Choroid plexus epithelial cell (primary cell): ENCODE measurements at regions not wholly inside any gene's neighbourhood (a gene's known extent, or its start where the extent isn't known, plus 50 kb on each side); places are given as distances from the start of the nearest gene placed in this dataset.

Experiments used
- DNase-seq: peaks from one replicate; pipeline ENCODE4 v3.0.0-alpha.2; 2010; ENCODE audit warnings: low read depth
- H3K4me3 ChIP-seq: 2 replicates; pipeline ENCODE4 v1.5.1; 2011; ENCODE audit warnings: low read depth, mild to moderate bottlenecking, control low read depth, low read length, moderate library complexity
- TF ChIP-seq, protein P1 (sequence below): conservative IDR thresholded peaks from 2 replicates; pipeline ENCODE4 v1.5.1; 2011; ENCODE audit warnings: low read depth, mild to moderate bottlenecking, control low read depth, inconsistent platforms, low read length, moderate library complexity

DNA sequence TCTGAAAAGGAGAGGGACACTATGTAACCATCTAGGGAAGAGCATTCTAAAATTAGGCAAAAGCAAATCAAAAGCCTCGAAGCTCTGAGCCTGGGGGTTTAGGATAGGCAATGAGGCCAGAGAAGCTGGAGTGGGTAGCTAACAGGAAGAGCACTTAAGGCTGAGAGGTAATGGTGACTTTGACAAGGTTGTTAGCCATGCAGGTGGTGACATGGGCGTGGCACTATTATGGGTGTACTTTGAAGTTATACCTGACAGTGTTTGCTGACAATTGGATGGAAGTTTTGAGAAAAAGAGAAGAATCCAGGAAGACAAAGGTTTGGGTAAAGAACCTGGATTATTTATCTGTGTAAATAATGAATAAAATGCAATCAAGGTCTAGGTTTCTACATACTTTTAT lies 383.0 kb upstream of the SEMA3C start:
- TF ChIP-seq, protein P1, sequence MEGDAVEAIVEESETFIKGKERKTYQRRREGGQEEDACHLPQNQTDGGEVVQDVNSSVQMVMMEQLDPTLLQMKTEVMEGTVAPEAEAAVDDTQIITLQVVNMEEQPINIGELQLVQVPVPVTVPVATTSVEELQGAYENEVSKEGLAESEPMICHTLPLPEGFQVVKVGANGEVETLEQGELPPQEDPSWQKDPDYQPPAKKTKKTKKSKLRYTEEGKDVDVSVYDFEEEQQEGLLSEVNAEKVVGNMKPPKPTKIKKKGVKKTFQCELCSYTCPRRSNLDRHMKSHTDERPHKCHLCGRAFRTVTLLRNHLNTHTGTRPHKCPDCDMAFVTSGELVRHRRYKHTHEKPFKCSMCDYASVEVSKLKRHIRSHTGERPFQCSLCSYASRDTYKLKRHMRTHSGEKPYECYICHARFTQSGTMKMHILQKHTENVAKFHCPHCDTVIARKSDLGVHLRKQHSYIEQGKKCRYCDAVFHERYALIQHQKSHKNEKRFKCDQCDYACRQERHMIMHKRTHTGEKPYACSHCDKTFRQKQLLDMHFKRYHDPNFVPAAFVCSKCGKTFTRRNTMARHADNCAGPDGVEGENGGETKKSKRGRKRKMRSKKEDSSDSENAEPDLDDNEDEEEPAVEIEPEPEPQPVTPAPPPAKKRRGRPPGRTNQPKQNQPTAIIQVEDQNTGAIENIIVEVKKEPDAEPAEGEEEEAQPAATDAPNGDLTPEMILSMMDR = no peak
- DNase-seq = no peak
- H3K4me3 ChIP-seq = no peak overlapping the region

- no peak overlapping the region for H3K4me3 ChIP-seq
- no peak for DNase-seq
- TF ChIP-seq, protein P1 = no peak
Observed at GRCh38 chr7:81300753-81301152, 381.9 kb upstream of the SEMA3C start.

DNA sequence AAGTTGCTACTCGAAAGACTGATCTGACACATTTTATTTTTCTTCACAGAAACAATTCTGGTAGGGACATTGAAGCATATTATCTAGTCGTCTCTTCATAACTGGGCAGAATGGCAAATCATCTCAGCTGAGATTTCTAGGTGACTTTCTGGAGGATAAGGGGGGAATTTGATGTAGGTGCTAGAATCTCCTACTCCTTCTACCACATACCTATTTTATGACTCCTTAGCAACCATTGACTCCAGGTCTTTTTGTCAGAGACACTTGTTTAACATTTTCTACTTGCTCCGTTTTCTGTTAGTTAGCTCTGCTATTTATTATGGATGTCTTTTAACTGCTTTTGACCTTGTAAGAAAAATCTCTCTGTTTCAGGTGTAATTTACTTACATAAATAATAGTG lies 380.9 kb upstream of the SEMA3C start:
- DNase-seq = peak; percentile 40
- TF ChIP-seq, protein P1 = no peak
- no peak overlapping the region for H3K4me3 ChIP-seq

GRCh38 chr7:81298951-81299666 lies 380.3 kb upstream of the SEMA3C start:
- TF ChIP-seq, protein P1 = no peak
- H3K4me3 ChIP-seq = no peak overlapping the region
- DNase-seq = peak; percentile 99

DNA sequence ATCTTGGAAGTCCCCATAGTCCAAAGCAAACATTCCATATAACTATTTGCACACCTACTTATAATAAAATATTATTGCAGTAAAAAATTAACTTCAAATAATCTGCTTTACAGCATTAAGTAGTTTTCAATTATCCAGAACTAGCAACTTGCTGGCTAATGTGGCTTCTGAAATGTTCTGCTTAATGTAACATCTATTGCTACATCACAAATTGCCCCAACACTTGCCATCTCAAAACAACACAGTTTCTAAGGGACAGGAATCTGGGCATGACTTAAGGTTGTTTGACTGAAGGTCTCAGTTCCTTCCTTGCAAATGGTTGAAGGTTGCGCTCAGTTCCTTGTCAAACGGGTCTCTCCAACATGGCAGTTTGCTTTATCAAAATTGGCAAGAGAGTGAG lies 378.5 kb upstream of the SEMA3C start:
- no peak for DNase-seq
- no peak overlapping the region for H3K4me3 ChIP-seq
- TF ChIP-seq, protein P1 = no peak

DNA sequence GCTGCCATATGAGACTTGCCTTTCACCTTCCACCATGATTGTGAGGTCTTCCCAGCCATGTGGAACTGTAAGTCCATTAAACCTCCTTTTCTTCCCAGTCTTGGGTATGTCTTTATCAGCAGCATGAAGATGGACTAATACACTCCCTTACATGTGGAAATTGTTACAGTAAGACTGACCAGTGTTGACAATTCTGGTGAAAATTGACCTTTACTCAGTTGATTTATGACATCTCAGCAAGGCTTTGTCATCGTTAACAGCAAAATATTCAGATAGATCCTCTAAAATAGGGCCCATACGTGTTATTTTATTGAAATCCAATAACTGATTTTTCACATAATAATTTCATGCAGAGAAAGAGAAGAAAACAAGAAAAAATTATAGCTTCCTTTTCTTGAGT lies 377.9 kb upstream of the SEMA3C start:
- TF ChIP-seq, protein P1 = no peak
- DNase-seq = no peak
- no peak overlapping the region for H3K4me3 ChIP-seq

DNA sequence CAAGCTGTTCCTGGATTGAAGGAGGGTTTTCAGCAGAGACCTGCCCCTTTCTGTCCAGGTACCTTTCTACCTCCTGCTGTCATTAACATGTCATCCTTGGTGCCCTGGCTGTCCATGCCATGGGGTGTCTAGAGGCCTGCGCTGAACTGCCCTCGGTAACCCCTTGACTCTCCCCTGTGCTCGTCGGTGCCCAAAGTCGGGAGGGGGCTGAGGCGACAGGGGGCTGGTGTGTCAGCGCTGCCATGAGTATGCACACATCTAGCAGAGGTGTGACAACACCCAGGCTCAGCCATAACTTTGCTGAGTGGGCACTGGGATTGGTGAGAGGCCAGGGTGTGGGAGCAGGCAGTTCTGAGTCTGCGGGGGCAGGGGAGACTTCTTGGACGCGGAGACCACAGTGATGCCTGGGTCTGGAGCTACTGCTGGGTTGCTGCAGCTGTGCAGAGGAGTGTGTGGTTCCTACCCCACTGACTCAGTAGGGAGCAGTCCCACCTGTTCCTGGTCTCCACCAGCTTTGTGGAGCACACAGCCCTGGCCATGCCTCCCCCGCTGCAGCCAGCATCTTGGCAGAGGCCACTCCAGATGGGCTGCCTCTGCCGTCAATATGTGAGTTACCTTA lies 376.2 kb upstream of the SEMA3C start:
- TF ChIP-seq, protein P1 = no peak
- DNase-seq = no peak
- H3K4me3 ChIP-seq = no peak overlapping the region
